Right renal cortex interstitium (tissue), 3 donors: ENCODE measurements at regions not wholly inside any gene's neighbourhood (a gene's known extent, or its start where the extent isn't known, plus 50 kb on each side); places are given as distances from the start of the nearest gene placed in this dataset.

Source experiments
- DNase-seq, 3 donors: peaks; one replicate each; pipeline ENCODE4 v3.0.0-alpha.2; 2013; ENCODE audit warnings: low read depth in 3 of 3, low spot score in 2 of 3

GRCh38 chr7:41383596-41383995 lies 319.3 kb downstream of the INHBA start:
- DNase-seq: no peak

- DNase-seq: no peak
These were observed 324.7 kb downstream of the INHBA start for GRCh38 chr7:41378156-41378555.

GRCh38 chr7:41375582-41375981 lies 327.3 kb downstream of the INHBA start:
- DNase-seq: no peak

GRCh38 chr7:41374150-41374848 lies 328.6 kb downstream of the INHBA start:
- no peak for DNase-seq

GRCh38 chr7:41367967-41368882 lies 334.7 kb downstream of the INHBA start:
- no peak for DNase-seq

GRCh38 chr7:41351091-41351490 lies 351.8 kb downstream of the INHBA start:
- no peak for DNase-seq

GRCh38 chr7:41346878-41347277 lies 356.0 kb downstream of the INHBA start:
- DNase-seq: no peak

- DNase-seq: peak in 1 of 3 donors; percentile 2
These were observed 362.8 kb downstream of the INHBA start for GRCh38 chr7:41339913-41340676.

- DNase-seq: no peak
These were observed 365.9 kb downstream of the INHBA start for GRCh38 chr7:41336981-41337380.

GRCh38 chr7:41336455-41336952 lies 366.4 kb downstream of the INHBA start:
- DNase-seq: no peak

- no peak for DNase-seq
These were observed 368.6 kb downstream of the INHBA start for GRCh38 chr7:41334071-41334862.

- no peak for DNase-seq
These were observed 369.4 kb downstream of the INHBA start for GRCh38 chr7:41333511-41333910.

- DNase-seq: no peak
These were observed 371.7 kb downstream of the INHBA start for GRCh38 chr7:41331194-41331593.

- DNase-seq: no peak
These were observed 374.3 kb downstream of the INHBA start for GRCh38 chr7:41328544-41328943.

- DNase-seq: no peak
These were observed 374.8 kb downstream of the INHBA start for GRCh38 chr7:41328131-41328530.

GRCh38 chr7:41326616-41327015 lies 376.3 kb downstream of the INHBA start:
- no peak for DNase-seq

- no peak for DNase-seq
These were observed 379.1 kb downstream of the INHBA start for GRCh38 chr7:41323806-41324205.

GRCh38 chr7:41319581-41319980 lies 383.3 kb downstream of the INHBA start:
- DNase-seq: no peak

- no peak for DNase-seq
These were observed 386.5 kb downstream of the INHBA start for GRCh38 chr7:41316410-41316809.

GRCh38 chr7:41315764-41316163 lies 387.1 kb downstream of the INHBA start:
- DNase-seq: no peak
